Left ventricle myocardium inferior (tissue), 1 donor: ENCODE measurements at regions not wholly inside any gene's neighbourhood (a gene's known extent, or its start where the extent isn't known, plus 50 kb on each side); places are given as distances from the start of the nearest gene placed in this dataset.

ENCODE experiments used
- DNase-seq: peaks from one replicate; pipeline ENCODE4 v3.0.0-alpha.2; 2020
- H3K27ac ChIP-seq: fragments of 200-600 bp; replicated peaks from 2 replicates; pipeline ENCODE4 v1.8.0; 2021
- H3K27me3 ChIP-seq: fragments of 200-600 bp; 2 replicates; pipeline ENCODE4 v1.8.0; 2021; ENCODE audit warnings: low read depth
- H3K36me3 ChIP-seq: fragments of 200-600 bp; 2 replicates; pipeline ENCODE4 v1.8.0; 2021
- H3K4me1 ChIP-seq: fragments of 200-600 bp; 2 replicates; pipeline ENCODE4 v1.8.0; 2021
- H3K4me3 ChIP-seq: fragments of 200-600 bp; 2 replicates; pipeline ENCODE4 v1.8.0; 2021; ENCODE audit warnings: mild to moderate bottlenecking, moderate library complexity
- H3K9me3 ChIP-seq: fragments of 200-600 bp; replicated peaks from 2 replicates; pipeline ENCODE4 v1.8.0; 2021
- intact Hi-C: fragments of 100-400 bp; cut with micrococcal nuclease; formaldehyde crosslinking; loops from one replicate; pipeline ENCODE4 v1.11.0; 2022
- TF ChIP-seq, protein P1 (sequence below): fragments of 200-600 bp; IDR thresholded peaks from 2 replicates; pipeline ENCODE4 v1.8.0; 2021; ENCODE audit warnings: antibody characterized with exemption, mild to moderate bottlenecking, borderline replicate concordance
- donor health status: DM: no; HTN: yes; CAD: no; lungs with severe emphysema.

DNA sequence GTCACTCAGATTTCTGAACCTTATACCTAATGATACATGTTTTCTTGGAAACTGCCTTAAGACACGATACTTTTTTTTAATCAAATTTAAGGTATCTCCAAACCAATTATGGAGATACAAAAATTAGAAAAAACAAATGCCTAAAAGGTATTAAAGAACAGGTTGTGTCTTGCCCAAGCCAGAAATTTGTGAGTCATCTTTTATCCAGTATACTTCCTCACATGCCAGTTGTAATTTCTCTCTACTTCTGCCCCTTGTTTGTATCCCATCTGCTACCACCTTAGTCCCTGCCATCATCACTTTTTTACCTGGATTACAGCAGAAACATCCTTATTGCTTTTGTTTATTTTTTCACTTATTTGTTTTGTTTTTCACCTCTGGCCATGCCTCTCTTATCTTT, 571.2 kb upstream of the DAB2 start:
- Histone ChIP-seq H3K27ac (no peak overlapping the region), H3K36me3 (no peaks in the 10 kb centered on the region)
- intact Hi-C loops = no loop called here

DNA sequence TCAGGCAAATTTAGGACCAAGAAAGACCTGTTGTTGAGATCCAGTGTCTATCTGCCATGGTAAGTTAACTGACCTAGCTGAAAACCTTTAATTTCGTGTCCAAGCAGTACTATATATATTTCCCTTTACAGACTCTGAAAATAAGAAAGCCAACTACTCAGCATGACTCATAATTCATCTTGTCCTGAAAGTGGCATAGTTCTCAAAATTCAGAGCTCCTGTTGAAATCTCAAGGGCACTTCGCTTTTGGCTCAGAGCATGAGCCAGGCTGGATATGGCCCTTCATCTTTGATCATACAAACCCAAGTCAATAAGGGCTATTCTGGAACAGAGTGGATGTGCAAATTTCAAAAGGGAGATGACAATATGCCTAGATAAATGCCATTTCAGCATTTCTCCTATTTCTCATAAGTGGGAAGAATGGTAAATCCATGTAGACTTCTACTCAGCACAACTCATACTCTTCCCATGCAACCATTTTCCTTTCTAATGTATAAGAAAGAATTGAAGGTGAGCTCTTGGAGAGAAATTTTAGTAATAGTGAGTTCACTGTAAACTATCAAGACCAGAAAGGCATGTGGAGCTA, 567.9 kb upstream of the DAB2 start:
- H3K36me3 ChIP-seq = no peaks in the 10 kb centered on the region
- H3K27me3 ChIP-seq = no peaks in the 10 kb centered on the region
- no peak overlapping the region for H3K27ac ChIP-seq
- no peak for DNase-seq
- intact Hi-C loops = no loop called here
- no peaks in the 10 kb centered on the region for H3K4me1 ChIP-seq
- no peaks in the 10 kb centered on the region for H3K9me3 ChIP-seq
- TF ChIP-seq, protein P1, sequence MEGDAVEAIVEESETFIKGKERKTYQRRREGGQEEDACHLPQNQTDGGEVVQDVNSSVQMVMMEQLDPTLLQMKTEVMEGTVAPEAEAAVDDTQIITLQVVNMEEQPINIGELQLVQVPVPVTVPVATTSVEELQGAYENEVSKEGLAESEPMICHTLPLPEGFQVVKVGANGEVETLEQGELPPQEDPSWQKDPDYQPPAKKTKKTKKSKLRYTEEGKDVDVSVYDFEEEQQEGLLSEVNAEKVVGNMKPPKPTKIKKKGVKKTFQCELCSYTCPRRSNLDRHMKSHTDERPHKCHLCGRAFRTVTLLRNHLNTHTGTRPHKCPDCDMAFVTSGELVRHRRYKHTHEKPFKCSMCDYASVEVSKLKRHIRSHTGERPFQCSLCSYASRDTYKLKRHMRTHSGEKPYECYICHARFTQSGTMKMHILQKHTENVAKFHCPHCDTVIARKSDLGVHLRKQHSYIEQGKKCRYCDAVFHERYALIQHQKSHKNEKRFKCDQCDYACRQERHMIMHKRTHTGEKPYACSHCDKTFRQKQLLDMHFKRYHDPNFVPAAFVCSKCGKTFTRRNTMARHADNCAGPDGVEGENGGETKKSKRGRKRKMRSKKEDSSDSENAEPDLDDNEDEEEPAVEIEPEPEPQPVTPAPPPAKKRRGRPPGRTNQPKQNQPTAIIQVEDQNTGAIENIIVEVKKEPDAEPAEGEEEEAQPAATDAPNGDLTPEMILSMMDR = no peak
- H3K4me3 ChIP-seq = no peak overlapping the region

More for the DNA sequence above, 571.2 kb upstream of the DAB2 start:
- no peaks in the 10 kb centered on the region for H3K9me3 ChIP-seq
- H3K4me1 ChIP-seq = no peaks in the 10 kb centered on the region
- no peak overlapping the region for H3K4me3 ChIP-seq
- DNase-seq = no peak
- no peaks in the 10 kb centered on the region for H3K27me3 ChIP-seq
- TF ChIP-seq, protein P1 = no peak

DNA sequence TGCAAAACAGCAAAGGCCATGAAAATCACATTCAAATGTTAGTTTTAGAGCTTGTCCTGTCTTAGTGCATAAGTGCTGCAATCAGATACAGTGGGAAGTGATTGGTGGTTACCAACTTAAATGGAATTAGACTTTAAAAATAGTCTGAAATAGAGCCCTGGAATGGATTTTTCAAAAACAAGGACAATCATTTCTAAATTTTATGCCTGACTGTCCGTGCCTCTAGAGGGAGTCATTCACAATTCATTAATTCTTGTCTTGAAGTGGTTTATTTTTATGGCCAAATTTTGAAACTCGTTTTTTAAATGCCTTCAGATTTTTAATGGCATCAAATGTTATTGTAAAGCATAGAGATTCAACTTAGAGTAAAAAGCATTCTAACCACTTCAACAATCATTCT, 561.8 kb upstream of the DAB2 start:
- intact Hi-C loops = no loop called here
- no peak overlapping the region for H3K27ac ChIP-seq

DNA sequence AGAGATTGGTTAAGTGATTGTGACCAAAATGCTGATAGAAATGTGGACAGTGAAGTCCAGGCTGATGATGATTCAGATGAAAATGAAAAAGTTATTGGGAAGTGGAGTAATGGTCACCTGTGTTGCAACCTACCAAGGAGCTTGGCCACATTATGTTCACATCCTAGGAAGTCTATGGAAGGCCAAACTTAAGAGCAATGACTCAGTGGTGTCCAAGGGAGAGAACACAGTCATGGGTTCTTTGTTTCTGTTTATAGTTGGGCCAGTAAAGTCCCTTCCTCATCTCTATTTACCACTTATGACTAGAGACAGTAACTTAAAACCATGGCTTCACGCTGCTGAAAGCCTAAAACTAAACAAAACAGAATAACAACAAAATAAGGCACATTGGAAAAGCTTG, 555.3 kb upstream of the DAB2 start:
- H3K4me1 ChIP-seq = no peaks in the 10 kb centered on the region
- no peak for DNase-seq
- no peaks in the 10 kb centered on the region for H3K9me3 ChIP-seq
- TF ChIP-seq, protein P1 = no peak
- H3K27ac ChIP-seq = no peak overlapping the region
- H3K36me3 ChIP-seq = no peaks in the 10 kb centered on the region
- H3K27me3 ChIP-seq = no peaks in the 10 kb centered on the region
- intact Hi-C loops = no loop called here
- H3K4me3 ChIP-seq = no peak overlapping the region

More for the DNA sequence above, 561.8 kb upstream of the DAB2 start:
- H3K4me1 ChIP-seq = no peaks in the 10 kb centered on the region
- DNase-seq = no peak
- H3K4me3 ChIP-seq = no peak overlapping the region
- TF ChIP-seq, protein P1 = no peak
- H3K36me3 ChIP-seq = no peaks in the 10 kb centered on the region
- H3K9me3 ChIP-seq = no peaks in the 10 kb centered on the region
- H3K27me3 ChIP-seq = no peaks in the 10 kb centered on the region

DNA sequence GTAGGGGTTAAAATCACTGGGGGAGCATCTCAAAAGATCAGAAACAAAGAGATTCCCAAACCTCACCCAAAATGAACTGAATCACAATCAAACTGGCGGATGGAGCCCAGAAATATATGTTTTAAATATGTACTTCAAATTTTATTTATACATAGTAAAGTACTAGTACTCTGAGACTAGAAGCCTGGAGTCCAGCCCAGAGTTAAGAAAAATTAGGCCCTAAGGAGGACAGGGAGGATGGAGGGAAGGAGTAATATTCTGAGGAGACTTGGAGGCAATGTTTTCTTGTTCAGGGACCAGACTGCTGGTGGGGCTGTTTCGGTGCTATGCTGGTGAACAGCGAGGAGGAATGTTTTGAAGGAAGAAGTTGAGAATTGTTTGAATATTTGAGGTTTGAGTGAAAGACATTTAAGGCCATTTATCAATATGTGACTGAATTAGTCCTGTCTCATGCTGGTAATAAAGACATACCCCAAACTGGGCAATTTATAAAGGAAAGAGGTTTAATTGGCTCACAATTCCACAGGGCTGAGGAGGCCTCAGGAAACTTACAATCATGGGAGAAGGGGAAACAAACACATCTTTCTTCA, 552.4 kb upstream of the DAB2 start:
- DNase-seq = no peak
- TF ChIP-seq, protein P1 = no peak
- no peaks in the 10 kb centered on the region for H3K9me3 ChIP-seq
- intact Hi-C loops = no loop called here
- H3K27me3 ChIP-seq = no peaks in the 10 kb centered on the region
- H3K36me3 ChIP-seq = no peaks in the 10 kb centered on the region
- H3K4me3 ChIP-seq = no peak overlapping the region
- H3K27ac ChIP-seq = no peak overlapping the region
- H3K4me1 ChIP-seq = no peaks in the 10 kb centered on the region
